K562 (cell line): ENCODE measurements at regions not wholly inside any gene's neighbourhood (a gene's known extent, or its start where the extent isn't known, plus 50 kb on each side); places are given as distances from the start of the nearest gene placed in this dataset.

Experiments used
- ATAC-seq: fragments of 200-7000 bp; cut with Tn5 transposase; 3 replicates; pipeline ENCODE4 v1.9.1; 2020; ENCODE audit warnings: moderate library complexity
- BruUV-seq: library from RNA; stranded (reverse); fragments of 400-500 nt; replicated peaks from 2 replicates; lab custom pipeline; 2021; lab: Mats Ljungman, UMichigan
- CTCF ChIA-PET: fragments of 300-600 bp; formaldehyde crosslinking; extraction: SDS; loops from one replicate; lab custom pipeline; 2021; ENCODE audit warnings: low intra/inter-chr PET ratio; lab: Yijun Ruan, JAX
- POLR2A ChIA-PET: fragments of 300-600, 350-650 bp; sonication (Branson Sonifier 250); formaldehyde crosslinking; extraction: SDS; loops from one replicate; lab custom pipeline; 2021; ENCODE audit warnings: antibody characterized with exemption, inconsistent platforms; lab: Yijun Ruan, JAX
- DNase-seq, 4 experiments: peaks; one replicate each; pipeline versions ENCODE4 v3.0.0 to v3.0.0-alpha.2; 2011 to 2018; ENCODE audit warnings: low spot score in 3 of 4, mixed read lengths in 3 of 4; ENCODE audit errors: extremely low read depth in 1 of 4
- FAIRE-seq: peaks from 2 replicates; lab custom pipeline; 2011; peaks lifted over from hg19 to GRCh38; lab: Jason Lieb, UNC
- H2AFZ ChIP-seq: 2 replicates; pipeline ENCODE4 v1.6.0; 2011; ENCODE audit warnings: low read depth, low read length, control low read depth, inconsistent platforms
- H3K27ac ChIP-seq: fragments of 200-600 bp; 3 replicates; pipeline ENCODE4 v1.8.0; 2011; ENCODE audit warnings: low read depth, mild to moderate bottlenecking, control low read depth, inconsistent platforms, low read length, moderate library complexity, mixed read lengths; ENCODE audit errors: extremely low read depth
- H3K27me3 ChIP-seq, 2 experiments: fragments of 300-600 bp in 1 of 2; 2 replicates in 1 of 2; 3 replicates in 1 of 2; pipeline versions ENCODE4 v1.6.0 to v1.8.0; 2011; ENCODE audit warnings: inconsistent platforms in 2 of 2, low read length in 2 of 2, mild to moderate bottlenecking in 1 of 2, mixed read lengths in 1 of 2, moderate library complexity in 1 of 2; ENCODE audit not compliant: control insufficient read depth in 2 of 2, insufficient read depth in 2 of 2
- H3K36me3 ChIP-seq: fragments of 300-600 bp; 3 replicates; pipeline ENCODE4 v1.8.0; 2011; ENCODE audit warnings: mild to moderate bottlenecking, low read length, inconsistent platforms; ENCODE audit not compliant: control insufficient read depth, insufficient read depth
- H3K4me1 ChIP-seq, 2 experiments: fragments of 200-600 bp in 1 of 2; replicated peaks in 1 of 2; 2 replicates in 1 of 2; 3 replicates in 1 of 2; pipeline versions ENCODE4 v1.5.1 to v1.8.0; 2011; ENCODE audit warnings: inconsistent platforms in 2 of 2, low read length in 2 of 2, mild to moderate bottlenecking in 1 of 2, mixed read lengths in 1 of 2, moderate library complexity in 1 of 2; ENCODE audit not compliant: control insufficient read depth in 2 of 2, insufficient read depth in 2 of 2
- H3K4me2 ChIP-seq: 2 replicates; pipeline ENCODE4 v1.6.1; 2011; ENCODE audit warnings: low read length, control low read depth, inconsistent platforms, mixed read lengths; ENCODE audit not compliant: insufficient read depth
- H3K4me3 ChIP-seq: fragments of 200-600 bp; sonication (generic), shearing (Covaris generic); 2 replicates; pipeline ENCODE4 v1.5.1; 2016; ENCODE audit warnings: control low read depth, inconsistent platforms
- H3K79me2 ChIP-seq: fragments of 200-600 bp; 3 replicates; pipeline ENCODE4 v1.8.0; 2011; ENCODE audit warnings: low read length, inconsistent platforms; ENCODE audit not compliant: control insufficient read depth, insufficient read depth
- H3K9ac ChIP-seq, 2 experiments: 2 replicates each; pipeline versions ENCODE4 v1.6.0 to v1.6.1; 2011; ENCODE audit warnings: low read depth in 2 of 2, low read length in 2 of 2, control low read depth in 1 of 2, inconsistent platforms in 1 of 2, mild to moderate bottlenecking in 1 of 2, mixed read lengths in 1 of 2; ENCODE audit not compliant: insufficient read depth in 1 of 2
- H3K9me1 ChIP-seq: one replicate; pipeline ENCODE4 v1.6.0; 2011; ENCODE audit warnings: inconsistent platforms, mild to moderate bottlenecking, low read length, moderate library complexity; ENCODE audit not compliant: control insufficient read depth, insufficient read depth
- H3K9me3 ChIP-seq: replicated peaks from 2 replicates; pipeline ENCODE4 v1.5.1; 2011; ENCODE audit warnings: low read depth, low read length, inconsistent platforms; ENCODE audit not compliant: control insufficient read depth, insufficient read depth
- H4K20me1 ChIP-seq: replicated peaks from 2 replicates; pipeline ENCODE4 v1.6.1; 2011; ENCODE audit warnings: low read length, inconsistent platforms, mixed read lengths; ENCODE audit not compliant: control insufficient read depth, insufficient read depth
- ETV5 ChIP-seq: sonication (generic); formaldehyde crosslinking; IDR thresholded peaks from 2 replicates; pipeline ENCODE4 v1.4.0; 2020; ENCODE audit warnings: low read depth, mild to moderate bottlenecking, missing genetic modification reagents
- SREBF2 ChIP-seq: sonication (generic); formaldehyde crosslinking; IDR thresholded peaks from 2 replicates; pipeline ENCODE4 v1.4.0; 2020; ENCODE audit warnings: mild to moderate bottlenecking, missing genetic modification reagents
- WGBS: fragments of 100-300 bp; shearing (Covaris generic); methylation state at CpG from one replicate; pipeline ENCODE4 v1.1.6; 2016; ENCODE audit warnings: low coverage, mixed read lengths; ENCODE audit not compliant: insufficient coverage; ENCODE audit errors: missing lambda C conversion rate; 5-methylcytosine and 5-hydroxymethylcytosine counted together
- in situ Hi-C: fragments of 300-500 bp; cut with MboI; formaldehyde crosslinking; loops from 4 replicates; pipeline ENCODE4 v1.15.0; 2018; ENCODE audit warnings: inconsistent platforms, mixed read lengths
- intact Hi-C: fragments of 100-400 bp; cut with micrococcal nuclease; formaldehyde crosslinking; loops from 2 replicates; pipeline ENCODE4 v1.14.2; 2022
- TF ChIP-seq, protein P1 (sequence below), 3 experiments: IDR thresholded peaks in 2 of 3; conservative IDR thresholded peaks in 1 of 3; 2 replicates each; pipeline ENCODE4 v1.5.1; 2011 to 2012; ENCODE audit warnings: low read length in 3 of 3, mild to moderate bottlenecking in 3 of 3, control low read depth in 2 of 3, improper control_type of control experiment in 1 of 3, inconsistent platforms in 1 of 3, low read depth in 1 of 3, mixed read lengths in 1 of 3, moderate library complexity in 1 of 3; ENCODE audit not compliant: insufficient read depth in 2 of 3

DNA sequence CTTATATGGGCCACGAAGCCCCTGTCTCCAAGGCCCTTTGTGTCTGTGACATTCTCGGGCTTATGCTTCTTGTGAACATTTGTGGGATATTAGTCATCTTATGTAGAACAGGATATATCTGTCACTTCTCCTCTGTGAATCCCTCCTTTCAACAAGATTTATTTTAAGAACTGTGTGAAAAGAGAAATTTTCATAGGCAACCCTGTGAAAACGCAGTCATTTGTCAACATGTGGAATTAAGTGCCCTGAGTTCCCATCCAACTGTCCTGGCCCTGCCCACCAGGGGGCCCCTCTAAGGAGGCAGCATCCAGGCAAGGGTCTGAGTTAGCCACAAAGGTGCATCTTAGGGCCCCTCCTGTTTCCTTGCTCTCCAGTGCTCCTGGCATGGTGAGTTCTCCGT, 76.8 kb upstream of the CHRNA7 start:
- no peaks in the 10 kb centered on the region for H3K79me2 ChIP-seq
- ChIA-PET POLR2A (interaction anchor here (0.5 kb wide), 1 partner anchor 179 kb away, joined by 3 read pairs; no protein-coding TSS in a partner anchor), CTCF (no interaction called here)
- H3K4me1 ChIP-seq: no peaks in the 10 kb centered on the region
- H3K27ac ChIP-seq: no peak overlapping the region
- H3K4me3 ChIP-seq: no peak overlapping the region
- intact Hi-C loops (no loop called here), in situ Hi-C loops (no loop called here)
- DNase-seq (no peak), ATAC-seq (no peak), FAIRE-seq (no peak)
- H3K27me3 ChIP-seq: no peaks in the 10 kb centered on the region
- no peak overlapping the region for H3K9ac ChIP-seq
- no peaks in the 10 kb centered on the region for H3K36me3 ChIP-seq
- H2AFZ ChIP-seq: no peak overlapping the region
- no peaks in the 10 kb centered on the region for H3K9me1 ChIP-seq
- H4K20me1 ChIP-seq: no peaks in the 10 kb centered on the region
- no peak overlapping the region for H3K4me2 ChIP-seq
- TF ChIP-seq, protein P1, sequence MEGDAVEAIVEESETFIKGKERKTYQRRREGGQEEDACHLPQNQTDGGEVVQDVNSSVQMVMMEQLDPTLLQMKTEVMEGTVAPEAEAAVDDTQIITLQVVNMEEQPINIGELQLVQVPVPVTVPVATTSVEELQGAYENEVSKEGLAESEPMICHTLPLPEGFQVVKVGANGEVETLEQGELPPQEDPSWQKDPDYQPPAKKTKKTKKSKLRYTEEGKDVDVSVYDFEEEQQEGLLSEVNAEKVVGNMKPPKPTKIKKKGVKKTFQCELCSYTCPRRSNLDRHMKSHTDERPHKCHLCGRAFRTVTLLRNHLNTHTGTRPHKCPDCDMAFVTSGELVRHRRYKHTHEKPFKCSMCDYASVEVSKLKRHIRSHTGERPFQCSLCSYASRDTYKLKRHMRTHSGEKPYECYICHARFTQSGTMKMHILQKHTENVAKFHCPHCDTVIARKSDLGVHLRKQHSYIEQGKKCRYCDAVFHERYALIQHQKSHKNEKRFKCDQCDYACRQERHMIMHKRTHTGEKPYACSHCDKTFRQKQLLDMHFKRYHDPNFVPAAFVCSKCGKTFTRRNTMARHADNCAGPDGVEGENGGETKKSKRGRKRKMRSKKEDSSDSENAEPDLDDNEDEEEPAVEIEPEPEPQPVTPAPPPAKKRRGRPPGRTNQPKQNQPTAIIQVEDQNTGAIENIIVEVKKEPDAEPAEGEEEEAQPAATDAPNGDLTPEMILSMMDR (IDR thresholded peaks at IDR 0.05 in 2 of 3, conservative IDR thresholded peaks at IDR 0.05 in 1 of 3; ENCODE audit: insufficient read depth in 2 of 3, low read depth in 1 of 3, low read length in 3 of 3): 0 out of 6 replicates have a peak, but pooled peaks of 1 of the 3 experiments have one; percentile 14
- no peak for TF ChIP-seq SREBF2 (CRISPR knock-in tag)
- TF ChIP-seq ETV5 (CRISPR knock-in tag): no peak
- H3K9me3 ChIP-seq: no peaks in the 10 kb centered on the region
- WGBS: 0% methylated on average over 4 of the region's 4 CpGs
- no TSS peak for BruUV-seq
